K562 (cell line): ENCODE measurements at regions not wholly inside any gene's neighbourhood (a gene's known extent, or its start where the extent isn't known, plus 50 kb on each side); places are given as distances from the start of the nearest gene placed in this dataset.

Experiments used
- ATAC-seq: fragments of 200-7000 bp; cut with Tn5 transposase; 3 replicates; pipeline ENCODE4 v1.9.1; 2020; ENCODE audit warnings: moderate library complexity
- BruUV-seq: library from RNA; stranded (reverse); fragments of 400-500 nt; replicated peaks from 2 replicates; lab custom pipeline; 2021; lab: Mats Ljungman, UMichigan
- CTCF ChIA-PET: fragments of 300-600 bp; formaldehyde crosslinking; extraction: SDS; loops from one replicate; lab custom pipeline; 2021; ENCODE audit warnings: low intra/inter-chr PET ratio; lab: Yijun Ruan, JAX
- POLR2A ChIA-PET: fragments of 300-600, 350-650 bp; sonication (Branson Sonifier 250); formaldehyde crosslinking; extraction: SDS; loops from one replicate; lab custom pipeline; 2021; ENCODE audit warnings: antibody characterized with exemption, inconsistent platforms; lab: Yijun Ruan, JAX
- DNase-seq, 4 experiments: peaks; one replicate each; pipeline versions ENCODE4 v3.0.0 to v3.0.0-alpha.2; 2011 to 2018; ENCODE audit warnings: low spot score in 3 of 4, mixed read lengths in 3 of 4; ENCODE audit errors: extremely low read depth in 1 of 4
- FAIRE-seq: peaks from 2 replicates; lab custom pipeline; 2011; peaks lifted over from hg19 to GRCh38; lab: Jason Lieb, UNC
- H2AFZ ChIP-seq: 2 replicates; pipeline ENCODE4 v1.6.0; 2011; ENCODE audit warnings: low read depth, low read length, control low read depth, inconsistent platforms
- H3K27ac ChIP-seq: fragments of 200-600 bp; 3 replicates; pipeline ENCODE4 v1.8.0; 2011; ENCODE audit warnings: low read depth, mild to moderate bottlenecking, control low read depth, inconsistent platforms, low read length, moderate library complexity, mixed read lengths; ENCODE audit errors: extremely low read depth
- H3K27me3 ChIP-seq, 2 experiments: fragments of 300-600 bp in 1 of 2; 2 replicates in 1 of 2; 3 replicates in 1 of 2; pipeline versions ENCODE4 v1.6.0 to v1.8.0; 2011; ENCODE audit warnings: inconsistent platforms in 2 of 2, low read length in 2 of 2, mild to moderate bottlenecking in 1 of 2, mixed read lengths in 1 of 2, moderate library complexity in 1 of 2; ENCODE audit not compliant: control insufficient read depth in 2 of 2, insufficient read depth in 2 of 2
- H3K36me3 ChIP-seq: fragments of 300-600 bp; 3 replicates; pipeline ENCODE4 v1.8.0; 2011; ENCODE audit warnings: mild to moderate bottlenecking, low read length, inconsistent platforms; ENCODE audit not compliant: control insufficient read depth, insufficient read depth
- H3K4me1 ChIP-seq, 2 experiments: fragments of 200-600 bp in 1 of 2; replicated peaks in 1 of 2; 2 replicates in 1 of 2; 3 replicates in 1 of 2; pipeline versions ENCODE4 v1.5.1 to v1.8.0; 2011; ENCODE audit warnings: inconsistent platforms in 2 of 2, low read length in 2 of 2, mild to moderate bottlenecking in 1 of 2, mixed read lengths in 1 of 2, moderate library complexity in 1 of 2; ENCODE audit not compliant: control insufficient read depth in 2 of 2, insufficient read depth in 2 of 2
- H3K4me2 ChIP-seq: 2 replicates; pipeline ENCODE4 v1.6.1; 2011; ENCODE audit warnings: low read length, control low read depth, inconsistent platforms, mixed read lengths; ENCODE audit not compliant: insufficient read depth
- H3K4me3 ChIP-seq: fragments of 200-600 bp; sonication (generic), shearing (Covaris generic); 2 replicates; pipeline ENCODE4 v1.5.1; 2016; ENCODE audit warnings: control low read depth, inconsistent platforms
- H3K79me2 ChIP-seq: fragments of 200-600 bp; 3 replicates; pipeline ENCODE4 v1.8.0; 2011; ENCODE audit warnings: low read length, inconsistent platforms; ENCODE audit not compliant: control insufficient read depth, insufficient read depth
- H3K9ac ChIP-seq, 2 experiments: 2 replicates each; pipeline versions ENCODE4 v1.6.0 to v1.6.1; 2011; ENCODE audit warnings: low read depth in 2 of 2, low read length in 2 of 2, control low read depth in 1 of 2, inconsistent platforms in 1 of 2, mild to moderate bottlenecking in 1 of 2, mixed read lengths in 1 of 2; ENCODE audit not compliant: insufficient read depth in 1 of 2
- H3K9me1 ChIP-seq: one replicate; pipeline ENCODE4 v1.6.0; 2011; ENCODE audit warnings: inconsistent platforms, mild to moderate bottlenecking, low read length, moderate library complexity; ENCODE audit not compliant: control insufficient read depth, insufficient read depth
- H3K9me3 ChIP-seq: replicated peaks from 2 replicates; pipeline ENCODE4 v1.5.1; 2011; ENCODE audit warnings: low read depth, low read length, inconsistent platforms; ENCODE audit not compliant: control insufficient read depth, insufficient read depth
- H4K20me1 ChIP-seq: replicated peaks from 2 replicates; pipeline ENCODE4 v1.6.1; 2011; ENCODE audit warnings: low read length, inconsistent platforms, mixed read lengths; ENCODE audit not compliant: control insufficient read depth, insufficient read depth
- ZNF140 ChIP-seq: fragments of 250-450 bp; sonication (Bioruptor Pico); IDR thresholded peaks from 2 replicates; pipeline ENCODE4 v1.8.0; 2021; ENCODE audit warnings: moderate library complexity, mild to moderate bottlenecking, inconsistent platforms
- WGBS: fragments of 100-300 bp; shearing (Covaris generic); methylation state at CpG from one replicate; pipeline ENCODE4 v1.1.6; 2016; ENCODE audit warnings: low coverage, mixed read lengths; ENCODE audit not compliant: insufficient coverage; ENCODE audit errors: missing lambda C conversion rate; 5-methylcytosine and 5-hydroxymethylcytosine counted together
- in situ Hi-C: fragments of 300-500 bp; cut with MboI; formaldehyde crosslinking; loops from 4 replicates; pipeline ENCODE4 v1.15.0; 2018; ENCODE audit warnings: inconsistent platforms, mixed read lengths
- intact Hi-C: fragments of 100-400 bp; cut with micrococcal nuclease; formaldehyde crosslinking; loops from 2 replicates; pipeline ENCODE4 v1.14.2; 2022
- TF ChIP-seq, protein P1 (sequence below), 2 experiments: fragments of 450-650 bp in 1 of 2; sonication (generic) in 1 of 2; formaldehyde crosslinking in 1 of 2; IDR thresholded peaks; 2 replicates each; pipeline versions ENCODE4 v1.7.1 to v1.9.0; 2016 to 2022; ENCODE audit warnings: inconsistent platforms in 1 of 2, mild to moderate bottlenecking in 1 of 2, missing genetic modification reagents in 1 of 2

DNA sequence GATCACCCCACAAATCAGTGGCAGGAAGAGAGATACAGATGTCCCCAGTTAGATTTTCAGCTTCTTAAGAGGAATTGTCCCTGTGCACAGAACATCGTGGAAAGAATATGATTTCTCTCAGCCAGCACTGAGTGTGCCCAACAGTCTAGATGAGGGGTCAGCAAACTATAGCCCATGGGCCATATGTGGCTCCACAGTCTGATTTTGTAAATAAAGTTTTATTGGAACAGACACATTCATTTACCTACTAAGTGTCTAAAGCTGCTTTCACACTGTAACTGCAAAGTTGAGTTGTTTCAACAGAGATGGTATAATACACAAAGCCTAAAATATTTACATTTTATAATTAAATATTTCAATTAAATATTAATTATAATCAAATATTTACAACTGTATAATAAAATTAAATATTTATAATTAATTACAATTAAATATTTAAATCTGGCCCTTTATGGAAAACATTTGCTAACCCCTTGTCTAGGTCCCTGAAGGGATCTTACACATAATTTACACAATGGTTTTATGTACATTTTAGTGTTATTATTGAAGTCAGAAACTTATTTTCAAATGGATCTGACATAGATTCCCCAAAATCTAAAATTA lies 407.6 kb downstream of the PTPRU start:
- WGBS: 0% methylated on average over 1 of the region's 1 CpG
- no peaks in the 10 kb centered on the region for H3K79me2 ChIP-seq
- H2AFZ ChIP-seq: no peak overlapping the region
- no peak for ATAC-seq
- H3K4me1 ChIP-seq: no peaks in the 10 kb centered on the region
- no peak for FAIRE-seq
- no peak overlapping the region for H3K4me3 ChIP-seq
- H3K27ac ChIP-seq: no peak overlapping the region
- H3K4me2 ChIP-seq: no peak overlapping the region
- H3K9me3 ChIP-seq: no peaks in the 10 kb centered on the region
- in situ Hi-C loops: no loop called here
- no TSS peak for BruUV-seq
- H3K27me3 ChIP-seq: peaks cover 4 to 25% of the 10 kb centered on the region in 2 experiments; a peak in 3 of 5 replicates
- H3K9ac ChIP-seq: no peak overlapping the region
- intact Hi-C loops: no loop called here
- POLR2A ChIA-PET: interaction anchor here (0.7 to 1.0 kb wide), 2 partner anchors 20 to 708 kb away, joined by 3 read pairs; no protein-coding TSS in a partner anchor
- TF ChIP-seq, protein P1, sequence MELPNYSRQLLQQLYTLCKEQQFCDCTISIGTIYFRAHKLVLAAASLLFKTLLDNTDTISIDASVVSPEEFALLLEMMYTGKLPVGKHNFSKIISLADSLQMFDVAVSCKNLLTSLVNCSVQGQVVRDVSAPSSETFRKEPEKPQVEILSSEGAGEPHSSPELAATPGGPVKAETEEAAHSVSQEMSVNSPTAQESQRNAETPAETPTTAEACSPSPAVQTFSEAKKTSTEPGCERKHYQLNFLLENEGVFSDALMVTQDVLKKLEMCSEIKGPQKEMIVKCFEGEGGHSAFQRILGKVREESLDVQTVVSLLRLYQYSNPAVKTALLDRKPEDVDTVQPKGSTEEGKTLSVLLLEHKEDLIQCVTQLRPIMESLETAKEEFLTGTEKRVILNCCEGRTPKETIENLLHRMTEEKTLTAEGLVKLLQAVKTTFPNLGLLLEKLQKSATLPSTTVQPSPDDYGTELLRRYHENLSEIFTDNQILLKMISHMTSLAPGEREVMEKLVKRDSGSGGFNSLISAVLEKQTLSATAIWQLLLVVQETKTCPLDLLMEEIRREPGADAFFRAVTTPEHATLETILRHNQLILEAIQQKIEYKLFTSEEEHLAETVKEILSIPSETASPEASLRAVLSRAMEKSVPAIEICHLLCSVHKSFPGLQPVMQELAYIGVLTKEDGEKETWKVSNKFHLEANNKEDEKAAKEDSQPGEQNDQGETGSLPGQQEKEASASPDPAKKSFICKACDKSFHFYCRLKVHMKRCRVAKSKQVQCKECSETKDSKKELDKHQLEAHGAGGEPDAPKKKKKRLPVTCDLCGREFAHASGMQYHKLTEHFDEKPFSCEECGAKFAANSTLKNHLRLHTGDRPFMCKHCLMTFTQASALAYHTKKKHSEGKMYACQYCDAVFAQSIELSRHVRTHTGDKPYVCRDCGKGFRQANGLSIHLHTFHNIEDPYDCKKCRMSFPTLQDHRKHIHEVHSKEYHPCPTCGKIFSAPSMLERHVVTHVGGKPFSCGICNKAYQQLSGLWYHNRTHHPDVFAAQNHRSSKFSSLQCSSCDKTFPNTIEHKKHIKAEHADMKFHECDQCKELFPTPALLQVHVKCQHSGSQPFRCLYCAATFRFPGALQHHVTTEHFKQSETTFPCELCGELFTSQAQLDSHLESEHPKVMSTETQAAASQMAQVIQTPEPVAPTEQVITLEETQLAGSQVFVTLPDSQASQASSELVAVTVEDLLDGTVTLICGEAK (IDR thresholded peaks at IDR 0.05): peak; percentile 88
- TF ChIP-seq, protein P1 (CRISPR knock-in tag; IDR thresholded peaks at IDR 0.05): peak; percentile 66; the same call in 1 of the 2 replicates
- TF ChIP-seq ZNF140 (CRISPR knock-in tag): no peak
- DNase-seq: no peak
- no peaks in the 10 kb centered on the region for H3K9me1 ChIP-seq
- no peaks in the 10 kb centered on the region for H4K20me1 ChIP-seq
- CTCF ChIA-PET: no interaction called here
- no peaks in the 10 kb centered on the region for H3K36me3 ChIP-seq
